Endothelial cell of umbilical vein (primary cell): ENCODE measurements at regions not wholly inside any gene's neighbourhood (a gene's known extent, or its start where the extent isn't known, plus 50 kb on each side); places are given as distances from the start of the nearest gene placed in this dataset.

Experiments
- BruUV-seq: library from RNA; stranded (reverse); fragments of 400-500 nt; replicated peaks from 2 replicates; lab custom pipeline; 2021; lab: Mats Ljungman, UMichigan
- CTCF ChIA-PET: fragments of 300-600, 350-600 bp; sonication (Branson Sonifier 250); formaldehyde crosslinking; loops from one replicate; lab custom pipeline; 2021; ENCODE audit warnings: antibody characterized with exemption, inconsistent platforms; lab: Charles Lee
- POLR2A ChIA-PET: fragments of 300-600, 350-600 bp; sonication (Branson Sonifier 250); formaldehyde crosslinking; loops from one replicate; lab custom pipeline; 2021; ENCODE audit warnings: antibody characterized with exemption, inconsistent platforms; lab: Charles Lee
- DNase-seq: peaks from one replicate; pipeline ENCODE4 v3.0.0-alpha.2; 2011; ENCODE audit warnings: low read depth, low spot score
- FAIRE-seq: peaks from 2 replicates; lab custom pipeline; 2011; peaks lifted over from hg19 to GRCh38; lab: Jason Lieb, UNC
- H2AFZ ChIP-seq: 2 replicates; pipeline ENCODE4 v1.6.0; 2012; ENCODE audit warnings: low read depth, low read length, control low read depth, inconsistent platforms
- H3K27ac ChIP-seq: 2 replicates; pipeline ENCODE4 v1.5.1; 2011; ENCODE audit warnings: low read depth, mild to moderate bottlenecking, control low read depth, low read length, moderate library complexity; ENCODE audit not compliant: insufficient read depth
- H3K27me3 ChIP-seq, 2 experiments: 2 replicates each; pipeline versions ENCODE4 v1.6.0 to v1.6.1; 2011; ENCODE audit warnings: low read length in 2 of 2, mixed read lengths in 1 of 2; ENCODE audit not compliant: control insufficient read depth in 2 of 2, insufficient read depth in 2 of 2
- H3K36me3 ChIP-seq, 2 experiments: 2 replicates in 1 of 2; 3 replicates in 1 of 2; pipeline ENCODE4 v1.5.1; 2011; ENCODE audit warnings: low read length in 2 of 2, mild to moderate bottlenecking in 1 of 2, moderate library complexity in 1 of 2; ENCODE audit not compliant: control insufficient read depth in 2 of 2, insufficient read depth in 2 of 2; ENCODE audit errors: extremely low read depth in 1 of 2
- H3K4me1 ChIP-seq: 3 replicates; pipeline ENCODE4 v1.5.1; 2011; ENCODE audit warnings: mild to moderate bottlenecking, low read length; ENCODE audit not compliant: control insufficient read depth, insufficient read depth; ENCODE audit errors: extremely low read depth
- H3K4me2 ChIP-seq: 2 replicates; pipeline ENCODE4 v1.6.1; 2011; ENCODE audit warnings: low read length, control low read depth, mixed read lengths; ENCODE audit not compliant: insufficient read depth
- H3K4me3 ChIP-seq, 3 experiments: fragments of 200-600 bp in 1 of 3; sonication (generic), shearing (Covaris generic) in 1 of 3; replicated peaks in 1 of 3; 2 replicates each; pipeline ENCODE4 v1.5.1; 2011 to 2016; ENCODE audit warnings: control low read depth in 3 of 3, low read length in 3 of 3, mild to moderate bottlenecking in 2 of 3, inconsistent platforms in 1 of 3, low read depth in 1 of 3, moderate library complexity in 1 of 3; ENCODE audit not compliant: insufficient read depth in 1 of 3
- H3K79me2 ChIP-seq: 2 replicates; pipeline ENCODE4 v1.6.0; 2012; ENCODE audit warnings: low read length, inconsistent platforms; ENCODE audit not compliant: control insufficient read depth, insufficient read depth
- H3K9ac ChIP-seq: replicated peaks from 2 replicates; pipeline ENCODE3; 2011; ENCODE audit warnings: low read length, control low read depth; ENCODE audit not compliant: insufficient read depth; ENCODE audit errors: extremely low read depth
- H3K9me1 ChIP-seq: replicated peaks from 3 replicates; pipeline ENCODE4 v1.6.0; 2011; ENCODE audit warnings: mild to moderate bottlenecking, low read length; ENCODE audit not compliant: control insufficient read depth, insufficient read depth; ENCODE audit errors: extremely low read depth
- H3K9me3 ChIP-seq: replicated peaks from 2 replicates; pipeline ENCODE4 v1.5.1; 2012; ENCODE audit warnings: low read length, inconsistent platforms; ENCODE audit not compliant: control insufficient read depth, insufficient read depth
- H4K20me1 ChIP-seq: replicated peaks from 2 replicates; pipeline ENCODE3; 2011; ENCODE audit warnings: mild to moderate bottlenecking, low read length; ENCODE audit not compliant: control insufficient read depth, insufficient read depth; ENCODE audit errors: extremely low read depth
- EZH2 ChIP-seq: IDR thresholded peaks from 2 replicates; pipeline ENCODE4 v1.6.1; 2012; ENCODE audit warnings: borderline replicate concordance, low read depth, mild to moderate bottlenecking, moderate library complexity, low read length, inconsistent platforms; ENCODE audit not compliant: severe bottlenecking
- FOS ChIP-seq: IDR thresholded peaks from 2 replicates; pipeline ENCODE4 v1.6.1; 2011; ENCODE audit warnings: mild to moderate bottlenecking, low read length, moderate library complexity, borderline replicate concordance; ENCODE audit not compliant: insufficient read depth
- GATA2 ChIP-seq: IDR thresholded peaks from 2 replicates; pipeline ENCODE4 v1.7.0; 2011; ENCODE audit warnings: low read depth, mild to moderate bottlenecking, moderate library complexity, mixed read lengths, low read length; ENCODE audit not compliant: insufficient read length, insufficient read depth
- JUN ChIP-seq: IDR thresholded peaks from 2 replicates; pipeline ENCODE4 v1.6.1; 2011; ENCODE audit warnings: borderline replicate concordance, low read depth; ENCODE audit not compliant: insufficient read length, insufficient read depth
- MYC ChIP-seq: IDR thresholded peaks from one replicate; pipeline ENCODE4 v1.6.1; 2011; ENCODE audit warnings: mild to moderate bottlenecking, low read depth, low read length
- POLR2A ChIP-seq: IDR thresholded peaks from 2 replicates; pipeline ENCODE4 v1.6.1; 2012; ENCODE audit warnings: low read depth, mild to moderate bottlenecking, control low read depth, low read length
- POLR2AphosphoS5 ChIP-seq: IDR thresholded peaks from 2 replicates; pipeline ENCODE4 v1.6.1; 2012; ENCODE audit warnings: low read depth, mild to moderate bottlenecking, control low read depth, low read length, moderate library complexity; ENCODE audit not compliant: insufficient read depth
- dilution Hi-C: fragments of 300-500 bp; cut with MboI; formaldehyde crosslinking; loops from one replicate; pipeline ENCODE4 v1.15.0; 2019; ENCODE audit warnings: low sequenced_read_pairs; ENCODE audit not compliant: extremely low pct_ligation_motif_present
- intact Hi-C: fragments of 100-400 bp; cut with micrococcal nuclease; formaldehyde crosslinking; loops from one replicate; pipeline ENCODE4 v1.10.0; 2022
- TF ChIP-seq, protein P1 (sequence below): IDR thresholded peaks from 2 replicates; pipeline ENCODE4 v1.6.1; 2011; ENCODE audit not compliant: insufficient read depth, insufficient read length
- TF ChIP-seq, protein P2 (sequence below), 2 donors: IDR thresholded peaks; 1 replicate in 1 of 2; 2 replicates in 1 of 2; pipeline ENCODE4 v1.5.1; 2011; ENCODE audit warnings: low read length in 2 of 2, mild to moderate bottlenecking in 2 of 2, moderate library complexity in 2 of 2, control low read depth in 1 of 2, inconsistent platforms in 1 of 2, low read depth in 1 of 2; ENCODE audit not compliant: insufficient read depth in 1 of 2; ENCODE audit errors: extremely low read depth in 1 of 2

DNA sequence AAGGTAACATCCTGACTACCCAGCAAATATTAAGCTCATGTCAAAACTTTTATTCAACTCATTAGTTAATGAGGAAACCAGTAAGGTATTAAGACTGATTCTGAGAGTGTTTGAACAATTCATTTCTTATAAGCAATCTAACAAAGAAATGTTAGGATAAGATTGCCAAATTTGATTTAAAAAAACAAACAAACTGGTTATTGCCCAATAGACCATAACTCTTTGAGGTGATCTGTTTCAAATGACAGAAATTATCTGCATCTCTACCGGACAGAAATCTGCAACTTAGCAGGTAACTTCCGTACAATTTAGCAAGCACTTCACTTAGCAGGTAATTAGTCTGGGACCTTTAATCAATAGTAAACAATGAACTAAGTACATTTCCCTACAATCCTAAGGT is 82.9 kb upstream of the BARX2 start:
- BruUV-seq, result no TSS peak
- H3K9ac ChIP-seq, result no peak overlapping the region
- H3K9me1 ChIP-seq, result no peaks in the 10 kb centered on the region
- H3K4me3 ChIP-seq, result no peak overlapping the region
- no peak overlapping the region for H3K27ac ChIP-seq
- H4K20me1 ChIP-seq, result no peaks in the 10 kb centered on the region
- no peak for DNase-seq
- no peak for FAIRE-seq
- CTCF ChIA-PET, result interaction anchor here (0.9 to 1.6 kb wide), 2 partner anchors 39 to 408 kb away, joined by 3 to 5 read pairs; no protein-coding TSS in a partner anchor
- dilution Hi-C loops (no loop called here), intact Hi-C loops (no loop called here)
- H3K79me2 ChIP-seq, result no peaks in the 10 kb centered on the region
- POLR2A ChIA-PET, result no interaction called here
- no peaks in the 10 kb centered on the region for H3K9me3 ChIP-seq
- H3K4me1 ChIP-seq, result no peaks in the 10 kb centered on the region
- no peak overlapping the region for H3K4me2 ChIP-seq
- no peak overlapping the region for H2AFZ ChIP-seq
- no peaks in the 10 kb centered on the region for H3K36me3 ChIP-seq
- TF ChIP-seq POLR2AphosphoS5 (no peak), GATA2 (no peak), FOS (no peak), EZH2 (no peak), JUN (no peak), POLR2A (no peak), MYC (no peak)
- TF ChIP-seq, protein P1, sequence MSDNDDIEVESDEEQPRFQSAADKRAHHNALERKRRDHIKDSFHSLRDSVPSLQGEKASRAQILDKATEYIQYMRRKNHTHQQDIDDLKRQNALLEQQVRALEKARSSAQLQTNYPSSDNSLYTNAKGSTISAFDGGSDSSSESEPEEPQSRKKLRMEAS, result no peak
- TF ChIP-seq, protein P2, sequence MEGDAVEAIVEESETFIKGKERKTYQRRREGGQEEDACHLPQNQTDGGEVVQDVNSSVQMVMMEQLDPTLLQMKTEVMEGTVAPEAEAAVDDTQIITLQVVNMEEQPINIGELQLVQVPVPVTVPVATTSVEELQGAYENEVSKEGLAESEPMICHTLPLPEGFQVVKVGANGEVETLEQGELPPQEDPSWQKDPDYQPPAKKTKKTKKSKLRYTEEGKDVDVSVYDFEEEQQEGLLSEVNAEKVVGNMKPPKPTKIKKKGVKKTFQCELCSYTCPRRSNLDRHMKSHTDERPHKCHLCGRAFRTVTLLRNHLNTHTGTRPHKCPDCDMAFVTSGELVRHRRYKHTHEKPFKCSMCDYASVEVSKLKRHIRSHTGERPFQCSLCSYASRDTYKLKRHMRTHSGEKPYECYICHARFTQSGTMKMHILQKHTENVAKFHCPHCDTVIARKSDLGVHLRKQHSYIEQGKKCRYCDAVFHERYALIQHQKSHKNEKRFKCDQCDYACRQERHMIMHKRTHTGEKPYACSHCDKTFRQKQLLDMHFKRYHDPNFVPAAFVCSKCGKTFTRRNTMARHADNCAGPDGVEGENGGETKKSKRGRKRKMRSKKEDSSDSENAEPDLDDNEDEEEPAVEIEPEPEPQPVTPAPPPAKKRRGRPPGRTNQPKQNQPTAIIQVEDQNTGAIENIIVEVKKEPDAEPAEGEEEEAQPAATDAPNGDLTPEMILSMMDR (IDR thresholded peaks at IDR 0.05; ENCODE audit: extremely low read depth in 1 of 2, insufficient read depth in 1 of 2, low read depth in 1 of 2, low read length in 2 of 2), result no peak
- H3K27me3 ChIP-seq, result peaks cover 21 to 30% of the 10 kb centered on the region in 2 experiments
